ENCODE measurements at regions not wholly inside any gene's neighbourhood (a gene's known extent, or its start where the extent isn't known, plus 50 kb on each side); places are given as distances from the start of the nearest gene placed in this dataset.

DNA sequence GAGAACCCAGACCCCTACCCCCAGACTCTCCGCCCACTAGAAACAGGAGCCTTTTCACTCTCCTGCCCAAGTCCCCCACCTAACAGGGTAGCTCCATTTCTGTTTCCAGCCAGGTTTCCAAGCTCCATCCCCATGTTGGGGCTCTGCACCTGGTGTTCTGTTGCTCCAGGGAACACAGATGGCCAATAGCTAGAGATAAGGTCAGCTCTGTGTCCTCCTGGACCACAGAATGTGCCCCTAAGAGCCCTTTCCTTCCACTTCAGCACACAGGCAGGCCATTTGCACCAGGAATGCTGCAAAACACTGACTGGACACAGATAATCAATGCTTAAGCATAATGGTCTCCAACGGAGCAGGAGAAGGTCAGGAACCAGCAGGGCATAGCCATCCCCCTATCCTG lies 159.4 kb downstream of the QRSL1 start:
- TF ChIP-seq, protein P1, sequence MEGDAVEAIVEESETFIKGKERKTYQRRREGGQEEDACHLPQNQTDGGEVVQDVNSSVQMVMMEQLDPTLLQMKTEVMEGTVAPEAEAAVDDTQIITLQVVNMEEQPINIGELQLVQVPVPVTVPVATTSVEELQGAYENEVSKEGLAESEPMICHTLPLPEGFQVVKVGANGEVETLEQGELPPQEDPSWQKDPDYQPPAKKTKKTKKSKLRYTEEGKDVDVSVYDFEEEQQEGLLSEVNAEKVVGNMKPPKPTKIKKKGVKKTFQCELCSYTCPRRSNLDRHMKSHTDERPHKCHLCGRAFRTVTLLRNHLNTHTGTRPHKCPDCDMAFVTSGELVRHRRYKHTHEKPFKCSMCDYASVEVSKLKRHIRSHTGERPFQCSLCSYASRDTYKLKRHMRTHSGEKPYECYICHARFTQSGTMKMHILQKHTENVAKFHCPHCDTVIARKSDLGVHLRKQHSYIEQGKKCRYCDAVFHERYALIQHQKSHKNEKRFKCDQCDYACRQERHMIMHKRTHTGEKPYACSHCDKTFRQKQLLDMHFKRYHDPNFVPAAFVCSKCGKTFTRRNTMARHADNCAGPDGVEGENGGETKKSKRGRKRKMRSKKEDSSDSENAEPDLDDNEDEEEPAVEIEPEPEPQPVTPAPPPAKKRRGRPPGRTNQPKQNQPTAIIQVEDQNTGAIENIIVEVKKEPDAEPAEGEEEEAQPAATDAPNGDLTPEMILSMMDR (IDR thresholded peaks at IDR 0.05), result no peak
- TF ChIP-seq POLR2A (IDR thresholded peaks at IDR 0.05), result no peak

Measured in lower leg skin (tissue), 3 donors.